ENCODE measurements at regions not wholly inside any gene's neighbourhood (a gene's known extent, or its start where the extent isn't known, plus 50 kb on each side); places are given as distances from the start of the nearest gene placed in this dataset.
"Not testable (repeated sequence)": the region's sequence is repeated elsewhere in the genome, so short reads cannot be mapped to it uniquely, and the experiment has no call there.

DNA sequence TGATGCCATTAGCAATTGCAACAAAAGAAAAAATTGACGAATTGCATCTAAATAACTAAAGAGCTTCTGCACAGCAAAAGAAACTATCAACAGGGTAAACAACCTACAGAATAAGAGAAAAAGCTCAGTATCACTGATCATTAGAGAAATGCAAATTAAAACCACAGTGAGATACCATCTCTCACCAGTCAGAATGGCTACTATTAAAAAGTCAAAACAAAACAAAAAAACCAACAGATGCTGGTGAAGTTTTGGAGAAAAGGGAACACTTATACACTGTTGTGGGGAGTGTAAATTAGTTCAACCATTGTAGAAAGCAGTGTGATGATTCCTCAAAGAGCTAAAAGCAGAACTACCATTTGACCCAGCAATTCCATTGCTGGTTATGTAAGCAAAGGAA is 155.1 kb upstream of the GHR start:
- not testable (repeated sequence) for H2BK15ac ChIP-seq (ENCODE audit: low read depth, poor library complexity, severe bottlenecking); H3K79me1 ChIP-seq (replicated peaks; ENCODE audit: low read length, poor library complexity, severe bottlenecking); DNase-seq; H2AK5ac ChIP-seq (ENCODE audit: low read length, severe bottlenecking); H3K27ac ChIP-seq (ENCODE audit: low read length, poor library complexity, severe bottlenecking); H3K23ac ChIP-seq (ENCODE audit: low read length in 2 of 2); H2BK120ac ChIP-seq (ENCODE audit: low read depth, low read length); H3K27me3 ChIP-seq (ENCODE audit: control insufficient read depth in 1 of 2, insufficient read depth in 1 of 2, low read length in 2 of 2); H4K8ac ChIP-seq (ENCODE audit: low read length); H3K9me3 ChIP-seq (ENCODE audit: control insufficient read depth, low read length); H3K4me1 ChIP-seq (ENCODE audit: control insufficient read depth, insufficient read depth, low read depth, low read length); H3K4me2 ChIP-seq (ENCODE audit: low read length, poor library complexity, severe bottlenecking); H3K14ac ChIP-seq (ENCODE audit: low read length in 2 of 2); H3K4ac ChIP-seq (ENCODE audit: low read depth in 1 of 2, low read length in 2 of 2); H3K36me3 ChIP-seq (ENCODE audit: control insufficient read depth in 1 of 2, insufficient read depth in 2 of 2, low read depth in 1 of 2, low read length in 2 of 2); H4K91ac ChIP-seq (ENCODE audit: low read length); H2BK5ac ChIP-seq (ENCODE audit: low read depth, low read length, poor library complexity, severe bottlenecking); H3K18ac ChIP-seq (ENCODE audit: low read depth in 1 of 2, low read length in 2 of 2); H3K4me3 ChIP-seq (ENCODE audit: insufficient read depth in 1 of 2, low read depth in 1 of 2, low read length in 2 of 2); H2BK12ac ChIP-seq (ENCODE audit: low read length in 2 of 2); H2AFZ ChIP-seq (ENCODE audit: low read depth, low read length); H3K9ac ChIP-seq (ENCODE audit: low read length)
- WGBS = 80% methylated on average over 1 of the region's 1 CpG

DNA sequence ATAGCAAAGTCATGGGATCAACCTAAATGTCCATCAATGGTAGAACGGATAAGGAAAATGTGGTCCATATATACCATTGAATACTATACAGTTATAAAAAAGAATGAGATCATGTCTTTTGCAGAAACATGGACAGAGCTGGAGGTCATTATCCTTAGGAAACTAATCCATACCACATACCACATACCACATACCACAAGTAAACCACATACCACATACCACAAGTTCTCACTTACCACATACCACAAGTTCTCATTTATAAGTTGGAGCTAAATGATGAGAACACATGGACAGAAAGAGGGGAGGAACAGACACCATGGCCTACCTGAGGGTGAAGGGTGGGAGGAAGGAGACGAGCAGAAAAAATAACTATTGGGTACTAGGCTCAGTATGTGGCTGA is 154.6 kb upstream of the GHR start:
- Histone ChIP-seq H2BK120ac (ENCODE audit: low read depth, low read length) (no peak overlapping the region), H3K9me3 (ENCODE audit: control insufficient read depth, low read length) (no peaks in the 10 kb centered on the region), H3K36me3 (ENCODE audit: control insufficient read depth in 1 of 2, insufficient read depth in 2 of 2, low read depth in 1 of 2, low read length in 2 of 2) (no peaks in the 10 kb centered on the region), H3K27ac (ENCODE audit: low read length, poor library complexity, severe bottlenecking) (no peak overlapping the region), H4K91ac (ENCODE audit: low read length) (no peak overlapping the region), H2BK12ac (ENCODE audit: low read length in 2 of 2) (no peak overlapping the region), H3K79me1 (replicated peaks; ENCODE audit: low read length, poor library complexity, severe bottlenecking) (no peaks in the 10 kb centered on the region), H3K4me3 (ENCODE audit: insufficient read depth in 1 of 2, low read depth in 1 of 2, low read length in 2 of 2) (no peak overlapping the region), H3K14ac (ENCODE audit: low read length in 2 of 2) (no peak overlapping the region), H3K4me1 (ENCODE audit: control insufficient read depth, insufficient read depth, low read depth, low read length) (no peaks in the 10 kb centered on the region), H3K9ac (ENCODE audit: low read length) (no peak overlapping the region), H3K4me2 (ENCODE audit: low read length, poor library complexity, severe bottlenecking) (no peak overlapping the region), H2BK15ac (ENCODE audit: low read depth, poor library complexity, severe bottlenecking) (no peak overlapping the region), H3K4ac (ENCODE audit: low read depth in 1 of 2, low read length in 2 of 2) (no peak overlapping the region), H3K23ac (ENCODE audit: low read length in 2 of 2) (no peak overlapping the region), H2AFZ (ENCODE audit: low read depth, low read length) (no peak overlapping the region), H2BK5ac (ENCODE audit: low read depth, low read length, poor library complexity, severe bottlenecking) (no peak overlapping the region), H2AK5ac (ENCODE audit: low read length, severe bottlenecking) (no peak overlapping the region), H3K27me3 (ENCODE audit: control insufficient read depth in 1 of 2, insufficient read depth in 1 of 2, low read length in 2 of 2) (no peaks in the 10 kb centered on the region), H3K18ac (ENCODE audit: low read depth in 1 of 2, low read length in 2 of 2) (no peak overlapping the region), H4K8ac (ENCODE audit: low read length) (no peak overlapping the region)
- DNase-seq = peak; percentile 27
- WGBS = no CpG with 5 or more reads among the region's 2 CpGs

DNA sequence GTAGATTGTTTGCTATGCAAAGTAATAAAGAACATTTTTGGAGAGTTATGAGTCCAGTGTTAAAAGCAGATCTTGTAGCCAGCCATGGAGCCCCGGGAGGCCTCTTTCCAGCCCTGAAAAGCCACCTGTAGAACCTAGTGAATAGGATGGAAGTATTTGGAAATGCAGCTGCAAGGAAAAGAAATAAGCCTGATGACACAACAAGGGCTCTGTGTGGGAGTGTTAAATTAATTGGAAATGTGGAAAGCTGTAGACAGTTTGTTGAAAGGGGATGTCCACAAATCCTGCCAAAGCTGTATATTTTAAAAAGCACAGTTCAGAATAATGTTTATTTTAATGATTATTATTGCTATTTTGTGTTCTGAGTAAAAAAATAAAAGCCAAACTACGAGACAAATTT is 152.5 kb upstream of the GHR start:
- H3K23ac ChIP-seq (ENCODE audit: low read length in 2 of 2) = no peak overlapping the region
- no peak overlapping the region for H2BK5ac ChIP-seq (ENCODE audit: low read depth, low read length, poor library complexity, severe bottlenecking)
- H3K36me3 ChIP-seq (ENCODE audit: control insufficient read depth in 1 of 2, insufficient read depth in 2 of 2, low read depth in 1 of 2, low read length in 2 of 2) = no peaks in the 10 kb centered on the region
- DNase-seq = no peak
- H4K91ac ChIP-seq (ENCODE audit: low read length) = no peak overlapping the region
- no peak overlapping the region for H3K4ac ChIP-seq (ENCODE audit: low read depth in 1 of 2, low read length in 2 of 2)
- no peak overlapping the region for H3K4me3 ChIP-seq (ENCODE audit: insufficient read depth in 1 of 2, low read depth in 1 of 2, low read length in 2 of 2)
- no peak overlapping the region for H4K8ac ChIP-seq (ENCODE audit: low read length)
- no peak overlapping the region for H2BK12ac ChIP-seq (ENCODE audit: low read length in 2 of 2)
- no peak overlapping the region for H3K9ac ChIP-seq (ENCODE audit: low read length)
- WGBS = 56% methylated on average over 2 of the region's 2 CpGs
- H3K18ac ChIP-seq (ENCODE audit: low read depth in 1 of 2, low read length in 2 of 2) = no peak overlapping the region
- no peaks in the 10 kb centered on the region for H3K27me3 ChIP-seq (ENCODE audit: control insufficient read depth in 1 of 2, insufficient read depth in 1 of 2, low read length in 2 of 2)
- H3K4me2 ChIP-seq (ENCODE audit: low read length, poor library complexity, severe bottlenecking) = no peak overlapping the region
- no peak overlapping the region for H3K14ac ChIP-seq (ENCODE audit: low read length in 2 of 2)
- no peak overlapping the region for H3K27ac ChIP-seq (ENCODE audit: low read length, poor library complexity, severe bottlenecking)
- H2BK120ac ChIP-seq (ENCODE audit: low read depth, low read length) = no peak overlapping the region
- no peaks in the 10 kb centered on the region for H3K79me1 ChIP-seq (replicated peaks; ENCODE audit: low read length, poor library complexity, severe bottlenecking)
- no peaks in the 10 kb centered on the region for H3K4me1 ChIP-seq (ENCODE audit: control insufficient read depth, insufficient read depth, low read depth, low read length)
- no peak overlapping the region for H2AK5ac ChIP-seq (ENCODE audit: low read length, severe bottlenecking)
- H3K9me3 ChIP-seq (ENCODE audit: control insufficient read depth, low read length) = no peaks in the 10 kb centered on the region
- H2BK15ac ChIP-seq (ENCODE audit: low read depth, poor library complexity, severe bottlenecking) = no peak overlapping the region
- no peak overlapping the region for H2AFZ ChIP-seq (ENCODE audit: low read depth, low read length)

DNA sequence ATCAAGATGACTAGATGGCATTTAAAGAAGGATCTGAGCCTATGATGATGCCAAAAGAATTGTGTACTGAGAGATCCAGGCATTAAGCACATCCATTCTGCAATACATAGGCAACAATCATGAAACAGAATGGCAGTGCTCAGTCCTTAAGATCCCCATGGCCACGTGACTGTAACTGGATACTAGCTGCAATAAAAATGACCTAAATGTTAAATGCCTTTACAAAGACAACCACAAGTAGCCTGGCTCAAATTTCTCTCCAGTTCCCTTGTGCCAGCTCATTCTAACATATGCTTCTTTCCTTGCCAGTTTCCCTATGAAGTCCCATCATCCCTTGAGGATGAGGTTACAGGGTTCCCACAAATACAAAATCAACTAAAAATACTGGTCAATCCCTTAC is 148.3 kb upstream of the GHR start:
- H4K8ac ChIP-seq (ENCODE audit: low read length) = no peak overlapping the region
- H2AFZ ChIP-seq (ENCODE audit: low read depth, low read length) = no peak overlapping the region
- no peaks in the 10 kb centered on the region for H3K4me1 ChIP-seq (ENCODE audit: control insufficient read depth, insufficient read depth, low read depth, low read length)
- H3K9ac ChIP-seq (ENCODE audit: low read length) = no peak overlapping the region
- H2BK12ac ChIP-seq (ENCODE audit: low read length in 2 of 2) = no peak overlapping the region
- no peak overlapping the region for H2BK120ac ChIP-seq (ENCODE audit: low read depth, low read length)
- H3K79me1 ChIP-seq (replicated peaks; ENCODE audit: low read length, poor library complexity, severe bottlenecking) = no peaks in the 10 kb centered on the region
- no peak overlapping the region for H3K4me3 ChIP-seq (ENCODE audit: insufficient read depth in 1 of 2, low read depth in 1 of 2, low read length in 2 of 2)
- no peaks in the 10 kb centered on the region for H3K36me3 ChIP-seq (ENCODE audit: control insufficient read depth in 1 of 2, insufficient read depth in 2 of 2, low read depth in 1 of 2, low read length in 2 of 2)
- H2AK5ac ChIP-seq (ENCODE audit: low read length, severe bottlenecking) = no peak overlapping the region
- no peak overlapping the region for H3K14ac ChIP-seq (ENCODE audit: low read length in 2 of 2)
- no peaks in the 10 kb centered on the region for H3K9me3 ChIP-seq (ENCODE audit: control insufficient read depth, low read length)
- H3K18ac ChIP-seq (ENCODE audit: low read depth in 1 of 2, low read length in 2 of 2) = no peak overlapping the region
- no peak overlapping the region for H2BK5ac ChIP-seq (ENCODE audit: low read depth, low read length, poor library complexity, severe bottlenecking)
- 25% methylated on average over 1 of the region's 1 CpG for WGBS
- no peak for DNase-seq
- H3K4me2 ChIP-seq (ENCODE audit: low read length, poor library complexity, severe bottlenecking) = no peak overlapping the region
- no peak overlapping the region for H4K91ac ChIP-seq (ENCODE audit: low read length)
- H2BK15ac ChIP-seq (ENCODE audit: low read depth, poor library complexity, severe bottlenecking) = no peak overlapping the region
- no peak overlapping the region for H3K4ac ChIP-seq (ENCODE audit: low read depth in 1 of 2, low read length in 2 of 2)
- no peak overlapping the region for H3K27ac ChIP-seq (ENCODE audit: low read length, poor library complexity, severe bottlenecking)
- H3K23ac ChIP-seq (ENCODE audit: low read length in 2 of 2) = no peak overlapping the region
- no peaks in the 10 kb centered on the region for H3K27me3 ChIP-seq (ENCODE audit: control insufficient read depth in 1 of 2, insufficient read depth in 1 of 2, low read length in 2 of 2)
